ENCODE measurements at regions not wholly inside any gene's neighbourhood (a gene's known extent, or its start where the extent isn't known, plus 50 kb on each side); places are given as distances from the start of the nearest gene placed in this dataset.
"Not testable (repeated sequence)": the region's sequence is repeated elsewhere in the genome, so short reads cannot be mapped to it uniquely, and the experiment has no call there.

GRCh38 chr1:232316864-232317263, 313.1 kb downstream of the SIPA1L2 start:
- intact Hi-C loops (cut with DNase I, micrococcal nuclease), result no loop called here
- no peak for DNase-seq
- ATAC-seq, result no peak

GRCh38 chr1:232313876-232314275, 316.1 kb downstream of the SIPA1L2 start:
- intact Hi-C loops (cut with DNase I, micrococcal nuclease); DNase-seq; ATAC-seq: not testable (repeated sequence)

- no peak for DNase-seq
- no peak for ATAC-seq
- intact Hi-C loops (cut with DNase I, micrococcal nuclease), result no loop called here
Measured at GRCh38 chr1:232310541-232310940, 319.4 kb downstream of the SIPA1L2 start.

GRCh38 chr1:232308616-232309015, 321.3 kb downstream of the SIPA1L2 start:
- ATAC-seq, result no peak
- DNase-seq, result no peak
- intact Hi-C loops (cut with DNase I, micrococcal nuclease), result no loop called here

GRCh38 chr1:232307296-232308017, 322.5 kb downstream of the SIPA1L2 start:
- DNase-seq, result no peak
- intact Hi-C loops (cut with DNase I, micrococcal nuclease), result no loop called here
- no peak for ATAC-seq

GRCh38 chr1:232306269-232306961, 323.5 kb downstream of the SIPA1L2 start:
- DNase-seq (peak; percentile 30 to 37), ATAC-seq (peak; percentile 53)
- intact Hi-C loops (cut with DNase I, micrococcal nuclease), result no loop called here

- intact Hi-C loops (cut with DNase I, micrococcal nuclease), result no loop called here
Measured at GRCh38 chr1:232305050-232305449, 324.9 kb downstream of the SIPA1L2 start.

GRCh38 chr1:232303222-232303620, 326.7 kb downstream of the SIPA1L2 start:
- DNase-seq, result no peak
- intact Hi-C loops (cut with DNase I, micrococcal nuclease), result no loop called here
- no peak for ATAC-seq

More at GRCh38 chr1:232305050-232305449, 324.9 kb downstream of the SIPA1L2 start:
- DNase-seq, result peak; percentile 73 to 84
- peak; percentile 87 for ATAC-seq

GRCh38 chr1:232302376-232303221, 327.3 kb downstream of the SIPA1L2 start:
- no peak for DNase-seq
- ATAC-seq, result no peak
- intact Hi-C loops (cut with DNase I, micrococcal nuclease), result no loop called here

- ATAC-seq, result peak; percentile 80
- no peak for DNase-seq
- intact Hi-C loops (cut with DNase I, micrococcal nuclease), result no loop called here
Measured at GRCh38 chr1:232301246-232301645, 328.7 kb downstream of the SIPA1L2 start.

- no peak for DNase-seq
- intact Hi-C loops (cut with DNase I, micrococcal nuclease), result no loop called here
Measured at GRCh38 chr1:232300466-232300865, 329.5 kb downstream of the SIPA1L2 start.

GRCh38 chr1:232296461-232296860, 333.5 kb downstream of the SIPA1L2 start:
- intact Hi-C loops (cut with DNase I, micrococcal nuclease), result no loop called here
- no peak for ATAC-seq
- DNase-seq, result no peak

More at GRCh38 chr1:232300466-232300865, 329.5 kb downstream of the SIPA1L2 start:
- no peak for ATAC-seq

GRCh38 chr1:232293361-232293760, 336.6 kb downstream of the SIPA1L2 start:
- no peak for ATAC-seq
- no peak for DNase-seq
- intact Hi-C loops (cut with DNase I, micrococcal nuclease), result no loop called here

GRCh38 chr1:232292818-232293217, 337.1 kb downstream of the SIPA1L2 start:
- intact Hi-C loops (cut with DNase I, micrococcal nuclease), result no loop called here
- ATAC-seq (no peak), DNase-seq (no peak)

- no peak for DNase-seq
- ATAC-seq, result no peak
- intact Hi-C loops (cut with DNase I, micrococcal nuclease), result no loop called here
Measured at GRCh38 chr1:232292239-232292638, 337.7 kb downstream of the SIPA1L2 start.

GRCh38 chr1:232291681-232292080, 338.3 kb downstream of the SIPA1L2 start:
- peak; percentile 68 to 71 for DNase-seq
- ATAC-seq, result peak; percentile 84
- intact Hi-C loops (cut with DNase I, micrococcal nuclease), result no loop called here

GRCh38 chr1:232291261-232291660, 338.7 kb downstream of the SIPA1L2 start:
- DNase-seq, result no peak

GRCh38 chr1:232290570-232290969, 339.4 kb downstream of the SIPA1L2 start:
- no peak for DNase-seq
- ATAC-seq, result no peak
- intact Hi-C loops (cut with DNase I, micrococcal nuclease), result no loop called here

More at GRCh38 chr1:232291261-232291660, 338.7 kb downstream of the SIPA1L2 start:
- intact Hi-C loops (cut with DNase I, micrococcal nuclease), result no loop called here
- peak; percentile 63 for ATAC-seq

All from left colon (tissue), 2 donors.